ENCODE measurements at regions not wholly inside any gene's neighbourhood (a gene's known extent, or its start where the extent isn't known, plus 50 kb on each side); places are given as distances from the start of the nearest gene placed in this dataset.
"Not testable (repeated sequence)": the region's sequence is repeated elsewhere in the genome, so short reads cannot be mapped to it uniquely, and the experiment has no call there.

DNA sequence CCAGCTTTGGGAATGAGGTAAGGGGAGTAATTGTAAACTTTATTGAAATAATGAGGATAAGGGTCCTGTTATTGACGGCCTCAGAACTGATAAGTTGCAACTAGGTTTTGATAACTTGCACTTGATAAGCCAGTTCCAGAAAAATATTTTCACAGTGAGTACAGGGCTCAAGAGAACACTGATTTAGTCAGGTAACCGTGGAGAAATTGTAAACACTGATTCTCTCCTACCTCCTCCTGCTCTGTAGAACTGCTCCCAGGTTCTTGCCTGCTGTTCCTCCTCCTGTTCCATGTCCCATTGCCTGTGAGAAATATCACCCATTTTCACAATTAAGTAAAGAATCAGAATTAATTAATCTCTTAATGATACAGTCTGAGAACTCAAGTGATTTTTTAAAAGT is 55.0 kb upstream of the CXXC4 start:
- DNase-seq (ENCODE audit: low spot score): no peak

DNA sequence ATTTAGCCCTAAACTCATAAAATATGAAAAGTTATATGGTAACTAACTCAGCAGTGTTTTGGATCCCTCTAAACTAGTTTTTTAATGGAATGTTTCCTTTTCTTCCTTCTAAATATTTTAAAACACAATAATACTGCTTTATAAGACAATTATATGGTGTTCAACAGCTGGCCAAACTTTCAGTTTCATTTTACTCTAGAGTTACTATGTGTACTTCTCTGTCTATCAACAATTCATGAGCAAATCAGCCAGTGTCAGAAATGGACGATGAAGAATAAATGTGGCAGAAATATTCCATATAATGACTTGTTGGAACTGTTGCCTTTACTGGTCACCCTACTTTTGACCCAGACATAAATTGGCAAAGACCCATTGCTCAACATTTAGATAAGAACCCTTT is 64.8 kb upstream of the CXXC4 start:
- DNase-seq (ENCODE audit: low spot score): no peak

DNA sequence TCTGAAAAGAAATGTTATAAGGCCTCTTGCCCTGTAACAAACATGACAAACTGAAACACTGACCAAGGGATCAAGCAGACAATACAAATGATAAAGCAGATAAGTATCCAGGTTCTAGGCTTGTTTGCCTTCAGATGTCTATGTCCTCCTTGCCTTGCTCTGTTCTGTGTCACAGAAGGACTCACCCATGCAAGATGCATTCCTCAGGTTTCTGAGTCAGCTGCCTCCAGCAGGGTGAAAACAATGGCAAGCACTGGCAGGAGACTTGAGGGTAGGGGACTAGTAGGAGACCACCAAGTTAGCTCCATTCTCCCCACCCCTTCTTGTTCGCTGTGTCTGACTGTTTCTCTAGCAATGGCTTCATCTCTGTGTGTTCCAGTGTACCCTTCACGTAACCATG is 76.6 kb upstream of the CXXC4 start:
- DNase-seq (ENCODE audit: low spot score): no peak

DNA sequence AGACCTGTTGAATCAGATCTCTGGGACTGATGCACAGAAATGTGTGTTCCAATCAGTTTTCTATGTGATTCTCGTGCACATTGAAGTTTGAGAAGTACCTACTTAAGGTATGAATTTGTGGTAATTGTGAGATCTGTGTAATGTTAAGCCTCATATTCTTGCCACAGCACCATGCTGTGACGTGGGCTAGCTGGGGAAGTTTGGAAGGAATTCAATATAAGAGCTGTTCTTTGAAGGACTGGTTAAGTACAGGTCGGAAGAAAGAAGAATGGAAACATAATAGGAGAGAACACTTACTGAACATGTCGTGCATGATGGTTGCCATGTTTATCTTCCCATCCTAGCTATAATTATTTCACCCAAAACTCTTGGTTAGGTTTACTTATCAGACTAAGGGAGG is 79.7 kb upstream of the CXXC4 start:
- no peak for DNase-seq (ENCODE audit: low spot score)

DNA sequence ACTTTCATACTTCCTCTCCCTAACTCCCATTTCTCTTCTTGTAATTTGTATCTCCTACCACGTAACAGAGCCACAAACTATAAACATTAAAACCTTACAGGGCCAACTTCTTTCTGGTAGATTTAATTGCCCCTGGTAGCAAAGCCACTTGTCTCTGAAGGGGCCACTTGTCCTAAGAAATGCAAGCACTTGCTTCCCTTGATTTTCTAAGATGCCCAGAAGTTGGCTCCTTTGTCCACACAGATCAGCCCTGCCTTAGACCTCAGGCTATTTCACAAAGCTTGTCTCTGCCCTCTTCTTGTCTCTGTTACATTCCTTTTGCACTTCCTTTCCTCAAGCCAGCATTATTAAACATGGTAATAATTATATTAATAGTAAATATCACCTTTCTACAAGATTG is 80.6 kb upstream of the CXXC4 start:
- DNase-seq (ENCODE audit: low spot score): no peak

- no peak for DNase-seq (ENCODE audit: low spot score)
Measured at GRCh38 chr4:104577405-104577804, 82.7 kb upstream of the CXXC4 start.

- not testable (repeated sequence) for DNase-seq (ENCODE audit: low spot score)
Measured at GRCh38 chr4:104581476-104581875, 86.8 kb upstream of the CXXC4 start.

DNA sequence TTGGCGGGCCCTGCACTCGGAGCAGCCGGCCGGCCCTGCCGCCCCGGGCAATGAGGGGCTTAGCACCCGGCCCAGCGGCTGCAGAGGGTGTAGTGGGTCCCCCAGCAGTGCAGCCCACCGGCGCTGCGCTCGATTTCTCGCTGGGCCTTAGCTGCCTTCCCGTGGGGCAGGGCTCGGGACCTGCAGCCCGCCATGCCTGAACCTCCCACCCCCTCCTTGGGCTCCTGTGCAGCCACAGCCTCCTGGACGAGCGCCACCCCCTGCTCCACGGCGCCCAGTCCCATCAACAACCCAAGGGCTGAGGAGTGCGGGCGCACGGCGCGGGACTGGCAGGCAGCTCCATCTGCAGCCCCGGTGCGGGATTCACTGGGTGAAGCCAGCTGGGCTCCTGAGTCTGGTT is 87.4 kb upstream of the CXXC4 start:
- not testable (repeated sequence) for DNase-seq (ENCODE audit: low spot score)

- DNase-seq (ENCODE audit: low spot score): no peak
Measured at GRCh38 chr4:104589264-104589868, 94.7 kb upstream of the CXXC4 start.

DNA sequence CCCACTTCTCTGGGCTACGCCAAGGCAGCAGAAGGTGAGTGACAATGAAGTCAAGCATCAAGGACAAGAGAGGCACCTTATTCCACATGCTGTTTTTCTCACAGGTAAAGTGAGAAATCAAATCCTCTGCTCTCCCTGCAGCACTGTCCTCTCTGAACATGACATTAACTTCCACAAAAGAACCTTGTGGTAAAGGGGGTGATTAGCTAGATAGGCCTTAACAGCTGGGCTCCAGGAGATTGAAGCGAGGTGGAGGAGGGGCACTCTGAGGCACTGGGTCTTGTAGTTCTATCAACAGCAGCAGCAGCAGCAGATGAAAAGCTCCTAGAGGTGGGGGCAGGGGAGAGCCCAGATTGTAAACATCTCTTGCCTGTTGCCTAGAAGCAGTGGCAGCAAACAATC is 96.8 kb upstream of the CXXC4 start:
- no peak for DNase-seq (ENCODE audit: low spot score)

- DNase-seq (ENCODE audit: low spot score): no peak
Measured at GRCh38 chr4:104592183-104592582, 97.5 kb upstream of the CXXC4 start.

DNA sequence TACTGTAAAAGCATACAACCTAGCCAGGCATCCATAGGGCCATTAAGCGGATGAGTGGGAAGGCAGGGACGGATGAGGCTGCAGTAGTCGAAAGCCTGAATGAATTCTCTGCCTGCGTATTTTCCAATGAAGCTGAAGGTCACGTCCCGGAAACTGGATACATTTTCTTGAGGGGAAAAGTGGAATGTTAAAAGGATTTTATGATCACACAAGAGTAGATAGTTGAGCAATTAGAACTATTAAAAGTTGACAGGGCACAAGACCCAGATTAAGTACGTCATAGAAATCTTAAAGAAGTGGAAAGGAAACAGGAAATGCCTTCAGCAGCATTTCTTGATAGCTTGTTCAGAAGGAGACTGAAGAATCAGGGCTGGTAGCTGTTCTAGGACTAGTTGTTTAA is 98.3 kb upstream of the CXXC4 start:
- no peak for DNase-seq (ENCODE audit: low spot score)

DNA sequence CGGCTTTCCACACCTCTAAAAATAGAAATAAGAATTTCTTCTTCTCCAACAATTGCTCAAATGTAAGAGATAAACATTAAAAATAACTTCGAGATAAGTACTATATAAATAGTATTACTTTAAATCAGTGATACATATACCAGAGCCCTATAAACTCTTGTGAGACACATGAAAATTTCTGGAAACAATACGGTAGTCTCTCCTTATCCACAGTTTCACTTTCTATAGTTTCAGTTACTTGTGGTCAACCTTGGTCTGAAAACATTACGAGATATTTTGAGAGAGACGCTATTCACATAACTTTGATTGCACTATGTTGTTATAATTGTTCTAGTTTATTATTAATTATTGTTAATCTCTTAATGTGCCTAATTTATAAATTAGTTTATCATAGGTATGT is 101.5 kb upstream of the CXXC4 start:
- DNase-seq (ENCODE audit: low spot score): no peak

DNA sequence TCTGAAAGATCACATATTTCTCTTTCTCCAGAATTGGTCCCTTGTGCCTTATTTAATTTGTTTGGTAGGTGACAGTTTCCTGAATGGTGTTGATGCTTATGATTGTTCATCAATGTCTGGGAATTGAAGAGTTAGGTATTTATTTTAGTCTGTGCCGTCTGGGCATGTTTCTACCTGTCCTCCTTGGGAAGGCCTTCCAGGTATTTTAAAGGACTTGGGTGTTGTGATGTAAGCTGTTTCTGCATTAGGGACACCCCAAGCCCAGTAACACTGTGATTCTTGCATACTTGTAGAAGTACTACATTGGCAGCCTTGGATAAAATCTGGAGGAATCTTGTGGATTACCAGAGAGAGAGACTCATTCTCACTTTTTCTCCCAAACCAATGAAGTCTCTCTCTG is 120.8 kb upstream of the CXXC4 start:
- no peak for DNase-seq (ENCODE audit: low spot score)

DNA sequence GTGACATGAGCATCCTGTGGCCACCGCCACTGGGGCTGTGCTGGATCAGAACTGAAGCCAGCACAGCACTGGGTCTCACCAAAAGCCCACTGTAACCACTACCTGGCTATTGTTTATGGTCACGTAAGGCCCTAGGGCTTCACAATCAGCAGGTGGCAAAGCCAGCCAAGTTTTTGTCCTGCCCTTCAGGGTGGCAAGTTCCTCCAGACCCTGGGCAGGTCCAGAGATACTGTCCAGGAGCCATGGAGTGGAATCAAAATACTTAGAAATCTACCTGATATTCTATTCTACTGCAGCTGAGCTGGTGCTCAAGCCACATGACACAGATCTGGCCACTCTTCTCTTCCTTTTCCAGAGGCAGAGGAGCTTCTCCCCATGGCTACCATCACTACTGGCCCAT is 121.2 kb upstream of the CXXC4 start:
- DNase-seq (ENCODE audit: low spot score): no peak

DNA sequence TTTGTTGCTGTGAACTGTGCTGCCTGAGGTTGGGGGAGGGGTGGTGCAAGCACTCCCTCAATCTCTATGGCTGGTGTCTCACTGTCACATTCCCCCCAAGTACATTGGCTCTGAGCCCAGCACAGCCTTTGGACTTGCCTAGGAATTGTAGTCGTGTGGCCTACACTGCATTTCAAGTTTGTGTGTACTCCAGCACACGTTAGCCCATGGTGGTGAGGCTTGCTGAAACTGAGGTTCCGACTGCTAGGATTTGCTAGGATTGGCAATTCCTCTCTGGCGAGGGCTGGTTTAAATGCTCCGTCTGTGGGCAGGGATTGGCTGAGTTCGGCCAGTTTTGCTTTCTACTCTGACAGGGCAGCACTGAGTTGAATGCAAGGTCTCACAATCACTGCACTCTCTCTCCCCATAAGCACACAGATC is 121.7 kb upstream of the CXXC4 start:
- no peak for DNase-seq (ENCODE audit: low spot score)

DNA sequence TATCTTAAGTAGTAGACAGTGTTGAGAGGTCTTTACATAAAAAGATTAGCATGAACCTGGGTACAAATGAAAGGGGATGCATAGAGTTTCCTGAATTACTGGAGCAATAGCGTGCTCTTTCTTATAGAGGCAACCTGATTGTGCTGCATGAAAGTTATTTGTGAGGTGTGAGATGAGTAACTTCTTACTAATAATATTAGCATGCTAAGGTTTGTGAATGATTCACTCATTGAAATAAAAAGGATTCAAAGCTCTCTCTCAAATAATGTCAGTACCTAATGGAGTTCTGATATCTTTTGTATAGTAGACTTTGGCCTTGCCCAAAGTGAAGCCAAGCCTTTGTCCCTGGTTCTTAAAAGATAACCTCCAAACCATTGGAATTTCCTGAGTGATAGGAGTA is 131.0 kb upstream of the CXXC4 start:
- DNase-seq (ENCODE audit: low spot score): no peak

GRCh38 chr4:104629601-104630000 is 134.9 kb upstream of the CXXC4 start:
- no peak for DNase-seq (ENCODE audit: low spot score)

DNA sequence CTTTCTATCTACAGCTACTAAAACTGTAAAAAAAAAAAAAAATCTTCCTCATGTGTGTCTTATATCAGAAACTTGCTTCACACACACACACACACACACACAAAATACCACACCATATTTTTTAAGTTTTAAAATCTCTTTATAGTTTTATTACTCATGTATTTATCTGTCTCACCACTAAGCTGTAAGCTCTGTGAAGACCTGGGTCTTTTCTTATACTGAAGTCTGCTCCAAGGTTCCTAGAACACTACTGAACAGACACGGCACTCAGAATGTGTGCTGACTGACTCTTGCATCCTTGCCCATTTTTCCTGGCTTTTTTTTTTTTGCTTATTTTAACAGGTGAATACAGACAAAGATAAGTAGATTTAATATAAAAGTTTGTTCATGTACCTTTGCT is 135.6 kb upstream of the CXXC4 start:
- DNase-seq (ENCODE audit: low spot score): no peak

GRCh38 chr4:104631000-104631399 is 136.3 kb upstream of the CXXC4 start:
- no peak for DNase-seq (ENCODE audit: low spot score)

- no peak for DNase-seq (ENCODE audit: low spot score)
Measured at GRCh38 chr4:104641418-104641817, 146.7 kb upstream of the CXXC4 start.

DNA sequence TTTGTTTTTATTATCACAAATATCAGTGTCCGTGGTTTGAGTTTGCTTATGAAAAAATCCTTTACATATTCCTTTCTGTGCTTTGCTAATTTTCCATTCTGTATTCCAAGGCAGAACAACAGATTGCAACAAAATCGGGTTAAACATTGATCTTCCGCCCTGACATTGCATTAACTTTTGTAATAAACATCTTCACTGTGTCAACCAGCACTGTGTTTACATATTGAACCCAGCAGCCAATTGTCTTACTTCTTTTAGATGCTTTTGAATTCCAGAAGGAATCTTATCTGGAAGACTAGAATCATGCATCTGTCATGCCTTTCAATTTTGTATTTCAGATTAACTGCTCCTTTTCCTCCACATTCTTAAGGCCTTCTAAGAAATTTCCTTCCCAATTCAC is 147.8 kb upstream of the CXXC4 start:
- no peak for DNase-seq (ENCODE audit: low spot score)

- DNase-seq (ENCODE audit: low spot score): no peak
Measured at GRCh38 chr4:104643805-104644204, 149.1 kb upstream of the CXXC4 start.

DNA sequence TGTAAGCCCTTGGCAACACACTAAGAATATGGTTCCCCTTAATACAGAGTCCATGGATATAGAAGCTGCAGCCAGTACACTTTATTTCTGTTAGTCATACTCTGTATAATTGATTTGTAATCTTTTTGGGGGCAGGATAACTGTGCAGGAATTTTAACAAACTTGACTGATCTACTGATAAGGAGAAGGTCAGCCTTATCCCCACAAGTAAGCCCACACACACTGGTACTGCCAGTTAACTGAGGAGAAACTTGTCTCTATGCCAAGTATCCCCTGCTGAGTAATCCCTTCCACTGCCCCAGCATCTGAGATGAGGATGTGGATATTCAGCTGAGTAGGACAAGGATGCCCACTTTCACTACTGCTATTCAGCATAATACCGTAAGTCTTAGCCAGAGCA is 154.9 kb upstream of the CXXC4 start:
- DNase-seq (ENCODE audit: low spot score): no peak

All from mesenteric fat pad (tissue), 1 donor.